Heart right ventricle (tissue), 16 donors: ENCODE measurements at regions not wholly inside any gene's neighbourhood (a gene's known extent, or its start where the extent isn't known, plus 50 kb on each side); places are given as distances from the start of the nearest gene placed in this dataset.

Experiments used
- ATAC-seq, 8 donors: fragments of 200-7000 bp; cut with Tn5 transposase; one replicate each; pipeline ENCODE4 v1.9.1; 2020; ENCODE audit warnings: mild to moderate bottlenecking in 8 of 8, moderate library complexity in 8 of 8, moderate number of reproducible peaks in 1 of 8
- DNase-seq, 2 donors: peaks; one replicate each; pipeline ENCODE4 v3.0.0-alpha.2; 2020
- H3K27ac ChIP-seq, 10 donors: fragments of 200-600 bp; sonication (generic) in 2 of 10; one replicate each; pipeline versions ENCODE4 v1.5.0 to v1.8.0; 2020 to 2022; ENCODE audit warnings: mild to moderate bottlenecking in 3 of 10
- H3K27me3 ChIP-seq, 7 donors: fragments of 200-600 bp; one replicate each; pipeline ENCODE4 v1.8.0; 2021 to 2022; ENCODE audit warnings: mild to moderate bottlenecking in 2 of 7
- H3K36me3 ChIP-seq, 9 donors: fragments of 200-600 bp; sonication (generic) in 1 of 9; one replicate each; pipeline versions ENCODE4 v1.5.0 to v1.8.0; 2020 to 2022; ENCODE audit warnings: mild to moderate bottlenecking in 2 of 9
- H3K4me1 ChIP-seq, 9 donors: fragments of 200-600 bp; sonication (generic) in 1 of 9; one replicate each; pipeline versions ENCODE4 v1.5.0 to v1.8.0; 2020 to 2022; ENCODE audit warnings: mild to moderate bottlenecking in 4 of 9
- H3K4me3 ChIP-seq, 10 donors: fragments of 200-600 bp; sonication (generic) in 2 of 10; one replicate each; pipeline versions ENCODE4 v1.5.0 to v1.8.0; 2020 to 2022; ENCODE audit warnings: mild to moderate bottlenecking in 7 of 10, moderate library complexity in 2 of 10
- H3K9me3 ChIP-seq, 11 donors: fragments of 200-600 bp in 10 of 11; sonication (generic) in 2 of 11; one replicate each; pipeline versions ENCODE4 v1.5.0 to v1.8.0; 2013 to 2022; ENCODE audit warnings: mild to moderate bottlenecking in 2 of 11, control low read depth in 1 of 11, moderate library complexity in 1 of 11
- CTCF ChIP-seq, 9 donors: fragments of 200-600 bp; sonication (generic) in 2 of 9; IDR thresholded peaks; one replicate each; pipeline versions ENCODE4 v1.5.0 to v1.8.0; 2021 to 2022; ENCODE audit warnings: antibody characterized with exemption in 9 of 9, mild to moderate bottlenecking in 5 of 9, moderate library complexity in 1 of 9
- WGBS, 2 donors: extraction: QIAGEN DNeasy Blood & Tissue Kit; methylation state at CpG; one replicate each; pipeline ENCODE4 v1.1.7; 2013; ENCODE audit warnings: inconsistent platforms in 1 of 2; 5-methylcytosine and 5-hydroxymethylcytosine counted together
- intact Hi-C, 10 donors: fragments of 100-400 bp; cut with DNase I; formaldehyde crosslinking; loops; one replicate each; pipeline versions ENCODE4 v1.11.1 to v1.14.2; 2022
- donor health status: Arrhythmogenic right ventricular cardiomyopathy.
- donor health status: ischemic (EF 13 %, LVEDD 7.1; RV severe dilation, severe dysfunction).
- donor health status: healthy with polysubstance abuse.
- donor health status: DM: no; HTN: yes; CAD: no.
- donor health status: DM: no; HTN: no; CAD: no.
- donor health status: ischemic (EF 25% LVEDD 6.9; RV normal size, moderate dysfunction).
- donor health status: ischemic (EF 25% LVEDD 5.7; RV mildly dilated, moderate dysfunction).
- donor health status: healthy.
- donor health status: DM: yes; HTN: yes; CAD: no.
- donor health status: Ischemic cardiomyopathy.
- donor health status: ischemic (EF 35%, LVEDD 5.7; RV mildly dilated, moderate dysfunction).
- donor health status: nonischemic (EF 11% LVEDD 7.7; RV severe dilation, severe dysfunction).
- donor health status: DM: yes; HTN: yes; CAD: no.
- donor health status: PGD.
- donor health status: ischemic (EF 29% LVEDD 5.4; RV normal size, mild dysfunction).
- donor health status: nonischemic (EF 23%, LVEDD 6.1; RV moderate dilation, normal function).

- intact Hi-C loops = no loop called here
- peaks cover 0 to 24% (median 8%) of the 10 kb centered on the region in 11 donors for H3K9me3 ChIP-seq
- DNase-seq (no peak), ATAC-seq (no peak)
- peaks cover 0 to 3% (median 0%) of the 10 kb centered on the region in 7 donors for H3K27me3 ChIP-seq
- TF ChIP-seq CTCF (IDR thresholded peaks at IDR 0.05) = no peak
- no peaks in the 10 kb centered on the region for H3K4me1 ChIP-seq
- H3K4me3 ChIP-seq = no peak overlapping the region
- no peaks in the 10 kb centered on the region for H3K36me3 ChIP-seq
- no peak overlapping the region for H3K27ac ChIP-seq
- 28 to 33% methylated on average over 3 of the region's 3 CpGs for WGBS, 2 donors
Measured at GRCh38 chr7:25375805-25376600, 147.7 kb upstream of the NPVF start.

GRCh38 chr7:25379351-25380300 is 151.3 kb upstream of the NPVF start:
- Histone ChIP-seq H3K4me3 (no peak overlapping the region), H3K4me1 (peaks cover 0 to 2% (median 0%) of the 10 kb centered on the region in 9 donors), H3K27ac (no peak overlapping the region), H3K27me3 (peaks cover 0 to 9% (median 0%) of the 10 kb centered on the region in 7 donors), H3K9me3 (no peaks in the 10 kb centered on the region), H3K36me3 (no peaks in the 10 kb centered on the region)
- TF ChIP-seq CTCF (IDR thresholded peaks at IDR 0.05) = no peak
- DNase-seq = no peak
- 81 to 85% methylated on average over 5 of the region's 5 CpGs for WGBS, 2 donors
- intact Hi-C loops = no loop called here
- ATAC-seq = no peak

DNA sequence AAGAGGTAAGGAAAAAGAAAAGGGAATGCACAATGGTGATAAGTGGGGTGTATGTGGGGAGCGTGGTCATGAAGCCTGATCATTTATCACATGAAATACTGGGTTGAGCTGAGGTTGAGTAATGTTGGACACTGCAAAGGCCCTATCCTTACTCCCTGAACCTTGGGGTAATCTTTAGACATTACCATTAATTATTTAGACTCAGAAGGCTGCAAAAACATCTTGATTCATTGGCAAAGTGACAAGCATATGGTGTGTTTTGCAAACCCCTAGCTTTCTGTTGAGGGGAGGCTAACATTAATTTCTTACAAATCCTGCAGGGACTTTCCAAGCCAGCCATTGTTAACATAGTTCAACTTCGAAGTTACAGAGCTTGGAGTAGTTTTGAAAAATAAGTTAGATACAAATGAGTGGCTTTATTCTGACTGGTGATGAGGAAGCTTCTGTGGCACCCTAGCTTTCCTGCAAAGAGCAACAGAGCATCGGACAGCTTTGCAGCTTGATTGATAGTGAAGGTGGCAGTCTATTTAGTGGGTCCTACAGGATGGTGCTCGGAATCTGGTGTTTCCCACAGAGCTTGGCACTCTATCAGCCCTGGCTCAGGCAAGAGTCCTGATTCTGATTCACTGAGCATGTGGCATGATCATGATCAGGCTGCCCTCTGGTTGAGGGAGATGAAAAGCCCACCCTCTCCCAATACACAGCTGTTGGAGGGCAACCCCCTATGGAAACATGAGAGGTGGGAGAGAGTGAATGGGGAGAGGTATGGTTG is 153.7 kb upstream of the NPVF start:
- TF ChIP-seq CTCF (IDR thresholded peaks at IDR 0.05) = no peak
- DNase-seq (no peak), ATAC-seq (no peak)
- Histone ChIP-seq H3K27ac (no peak overlapping the region), H3K9me3 (no peaks in the 10 kb centered on the region), H3K36me3 (no peaks in the 10 kb centered on the region), H3K27me3 (peaks cover 0 to 14% (median 0%) of the 10 kb centered on the region in 7 donors), H3K4me1 (peaks cover 0 to 15% (median 3%) of the 10 kb centered on the region in 9 donors), H3K4me3 (no peak overlapping the region)
- 72 to 89% methylated on average over 4 of the region's 4 CpGs for WGBS, 2 donors
- intact Hi-C loops = no loop called here

DNA sequence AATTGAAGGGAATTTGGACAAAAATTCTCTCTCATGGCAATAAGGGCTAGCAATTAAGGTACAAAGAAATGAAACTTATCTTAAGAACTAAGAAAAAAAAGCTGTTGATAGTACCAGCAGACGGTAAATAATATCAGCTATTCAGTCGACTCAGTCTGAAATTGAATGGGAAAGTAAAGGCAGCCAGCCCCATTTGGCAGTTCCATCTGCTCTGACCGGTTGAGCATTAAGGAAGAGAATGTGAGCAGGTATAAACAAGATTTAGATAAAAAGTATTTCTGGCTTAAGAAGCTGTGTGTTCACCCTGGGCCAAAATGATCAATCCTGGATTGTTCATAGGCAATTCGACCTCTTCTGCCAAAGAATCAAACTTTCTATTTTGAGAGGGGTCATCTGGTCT is 154.6 kb upstream of the NPVF start:
- Histone ChIP-seq H3K9me3 (no peaks in the 10 kb centered on the region), H3K27ac (no peak overlapping the region), H3K4me1 (peaks cover 0 to 15% (median 3%) of the 10 kb centered on the region in 9 donors), H3K27me3 (peaks cover 0 to 14% (median 0%) of the 10 kb centered on the region in 7 donors), H3K4me3 (no peak overlapping the region), H3K36me3 (no peaks in the 10 kb centered on the region)
- TF ChIP-seq CTCF (IDR thresholded peaks at IDR 0.05) = no peak
- intact Hi-C loops = no loop called here
- ATAC-seq (no peak), DNase-seq (no peak)
- 89 to 92% methylated on average over 4 of the region's 4 CpGs for WGBS, 2 donors
